Activated effector memory CD4-positive, alpha-beta T cell treated with anti-CD3 and anti-CD28 coated beads, Interleukin-2, amount 50 U/mL, for 16 hours (primary cell): ENCODE measurements at regions not wholly inside any gene's neighbourhood (a gene's known extent, or its start where the extent isn't known, plus 50 kb on each side); places are given as distances from the start of the nearest gene placed in this dataset.
"Not testable (repeated sequence)": the region's sequence is repeated elsewhere in the genome, so short reads cannot be mapped to it uniquely, and the experiment has no call there.

Experiments used
- DNase-seq: peaks from one replicate; pipeline ENCODE4 v3.0.0-alpha.2; 2020

GRCh38 chr1:191388283-191388682 is 770.0 kb upstream of the RGS18 start:
- no peak for DNase-seq

- DNase-seq: no peak
Observed at GRCh38 chr1:191396622-191397021, 761.6 kb upstream of the RGS18 start.

DNA sequence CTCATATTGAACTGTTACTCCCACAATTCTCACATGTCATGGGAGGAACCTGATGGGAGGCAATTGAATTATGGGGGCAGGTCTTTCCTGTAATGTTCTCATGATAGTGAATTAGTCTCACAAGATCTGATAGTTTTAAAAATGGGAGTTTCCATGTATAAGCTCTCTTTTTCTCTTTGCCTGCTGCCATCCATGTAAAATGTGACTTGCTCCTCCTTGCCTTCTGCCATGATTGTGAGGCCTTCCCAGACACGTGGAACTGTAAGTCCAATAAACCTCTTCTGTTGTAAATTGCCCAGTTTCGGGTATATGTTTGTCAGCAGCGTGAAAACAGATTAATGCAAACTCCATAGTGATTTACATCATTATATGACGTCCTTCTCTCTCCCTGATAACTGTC is 759.7 kb upstream of the RGS18 start:
- DNase-seq: no peak

DNA sequence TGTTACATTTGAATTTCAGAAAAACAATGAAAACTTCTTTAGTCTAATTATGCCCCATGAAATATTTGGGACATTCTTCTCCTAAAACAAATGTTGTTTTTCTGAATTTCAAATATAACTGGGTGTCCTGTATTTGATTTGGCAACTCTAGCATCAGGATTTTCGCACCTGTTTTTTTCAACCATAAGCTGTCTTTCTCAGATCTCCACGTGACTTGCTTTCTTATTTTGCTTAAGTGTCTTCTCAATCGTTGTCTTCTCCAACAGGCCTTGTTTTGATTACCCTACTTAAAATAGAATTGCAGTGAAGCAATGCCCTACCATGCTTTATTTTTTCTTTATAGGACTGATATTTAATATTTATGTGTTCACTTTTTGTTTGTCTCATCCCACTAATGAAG is 752.8 kb upstream of the RGS18 start:
- no peak for DNase-seq

DNA sequence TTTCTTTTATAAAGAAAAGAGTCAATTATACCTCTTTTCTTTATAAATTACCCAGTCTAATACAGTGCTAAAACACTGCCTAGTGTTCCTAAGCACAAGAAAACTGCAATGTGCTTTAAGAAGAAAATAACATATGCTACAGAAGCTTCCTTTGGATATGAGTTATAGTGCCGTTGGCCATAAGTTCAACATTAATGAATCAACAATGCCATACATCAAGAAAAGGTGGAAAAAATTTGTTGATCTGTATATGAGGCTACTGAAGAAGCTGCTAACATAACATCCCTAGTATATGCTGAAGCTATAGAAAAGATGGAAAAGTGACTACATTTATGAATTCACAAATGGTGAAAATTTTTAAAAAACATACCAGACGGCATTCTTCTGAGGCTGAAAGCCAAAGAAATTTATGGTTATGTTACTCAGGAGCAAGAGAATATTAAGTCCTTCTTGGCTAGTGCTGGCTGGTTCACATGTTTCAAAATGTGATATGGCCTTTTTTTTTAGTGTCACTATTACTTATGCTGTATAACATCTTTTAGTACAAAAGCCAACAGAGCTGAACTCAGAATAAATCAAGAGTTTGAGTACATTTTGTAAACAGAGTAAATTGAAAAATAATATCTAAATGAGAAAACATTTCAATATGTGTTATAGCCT is 743.2 kb upstream of the RGS18 start:
- no peak for DNase-seq

- no peak for DNase-seq
Observed at GRCh38 chr1:191419842-191420241, 738.4 kb upstream of the RGS18 start.

GRCh38 chr1:191427593-191427992 is 730.7 kb upstream of the RGS18 start:
- DNase-seq: no peak

DNA sequence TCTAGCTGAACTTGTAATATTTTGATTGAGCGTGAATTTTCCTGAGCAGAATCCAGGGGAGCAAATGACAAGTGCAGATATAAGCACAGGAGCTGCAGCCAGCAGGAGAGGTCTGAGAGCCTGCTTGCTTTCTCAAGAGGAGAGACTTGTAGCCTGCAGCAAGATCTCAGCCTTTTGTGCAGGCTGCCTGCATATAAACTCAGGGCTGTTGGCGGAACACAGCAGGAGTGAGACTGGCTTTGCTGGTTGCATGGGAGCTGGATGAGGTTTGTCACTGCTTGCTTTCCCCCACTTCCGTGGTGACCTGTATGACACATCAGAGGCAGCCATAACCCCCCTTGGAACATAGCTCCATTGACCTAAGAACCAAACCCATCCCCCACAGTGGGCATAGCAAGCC is 725.4 kb upstream of the RGS18 start:
- no peak for DNase-seq

DNA sequence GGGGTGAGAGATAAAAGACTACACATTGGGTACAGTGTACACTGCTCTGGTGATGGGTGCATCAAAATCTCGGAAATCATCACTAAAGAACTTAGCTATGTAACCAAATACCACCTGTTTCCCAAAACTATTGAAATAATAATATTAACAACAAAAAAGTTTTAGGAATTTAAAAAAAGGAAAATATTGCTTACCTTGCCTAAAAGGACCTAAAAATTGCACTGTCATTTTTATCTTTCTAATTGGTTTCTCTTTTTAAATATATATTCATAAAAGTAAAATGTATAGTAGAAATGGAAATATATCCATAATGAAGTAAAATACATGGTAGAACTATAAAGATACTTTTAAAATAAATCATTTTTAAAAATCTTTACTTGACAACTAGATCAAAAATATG is 719.3 kb upstream of the RGS18 start:
- DNase-seq: no peak

- not testable (repeated sequence) for DNase-seq
Observed at GRCh38 chr1:191448279-191448678, 710.0 kb upstream of the RGS18 start.

DNA sequence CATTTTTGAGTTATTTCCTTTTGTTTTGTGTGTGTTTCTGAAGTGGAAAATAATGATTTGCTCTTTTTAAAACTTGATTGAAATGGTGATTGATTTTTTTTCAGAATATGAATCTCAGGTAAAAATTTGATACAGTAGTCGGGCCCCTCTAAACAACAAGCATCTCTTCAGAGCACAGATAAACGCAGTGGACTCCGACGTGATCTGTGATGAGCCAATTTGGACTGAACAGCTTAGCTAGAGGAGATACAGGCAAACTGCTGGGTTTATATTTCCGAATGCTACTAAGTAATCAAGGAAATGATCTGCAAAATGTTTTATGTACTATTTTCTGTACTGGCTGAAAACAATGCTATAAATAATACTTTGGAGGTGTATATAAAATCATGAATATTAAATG is 705.7 kb upstream of the RGS18 start:
- DNase-seq: no peak

DNA sequence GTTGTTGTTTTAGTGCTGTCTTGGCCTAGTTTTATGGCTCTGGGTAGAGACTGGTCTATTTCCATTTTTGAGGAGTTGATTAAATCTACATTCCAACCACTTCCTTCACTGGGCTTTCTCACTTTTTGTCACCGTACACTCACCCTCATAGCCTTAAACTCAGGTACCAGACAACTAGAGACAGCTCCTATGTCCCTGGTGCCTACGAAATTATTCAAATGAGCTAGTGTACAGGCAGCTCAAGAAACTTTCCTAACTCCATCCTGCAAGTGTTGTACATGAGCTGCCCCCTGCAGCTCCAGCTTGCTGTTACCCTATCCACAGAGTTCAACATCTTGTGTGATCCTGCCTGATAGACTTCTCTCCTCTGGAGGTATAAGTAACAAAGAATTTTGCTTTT is 704.8 kb upstream of the RGS18 start:
- no peak for DNase-seq

- DNase-seq: no peak
Observed at GRCh38 chr1:191457889-191458288, 700.4 kb upstream of the RGS18 start.

- no peak for DNase-seq
Observed at GRCh38 chr1:191460234-191460633, 698.0 kb upstream of the RGS18 start.

GRCh38 chr1:191483988-191484387 is 674.3 kb upstream of the RGS18 start:
- no peak for DNase-seq

DNA sequence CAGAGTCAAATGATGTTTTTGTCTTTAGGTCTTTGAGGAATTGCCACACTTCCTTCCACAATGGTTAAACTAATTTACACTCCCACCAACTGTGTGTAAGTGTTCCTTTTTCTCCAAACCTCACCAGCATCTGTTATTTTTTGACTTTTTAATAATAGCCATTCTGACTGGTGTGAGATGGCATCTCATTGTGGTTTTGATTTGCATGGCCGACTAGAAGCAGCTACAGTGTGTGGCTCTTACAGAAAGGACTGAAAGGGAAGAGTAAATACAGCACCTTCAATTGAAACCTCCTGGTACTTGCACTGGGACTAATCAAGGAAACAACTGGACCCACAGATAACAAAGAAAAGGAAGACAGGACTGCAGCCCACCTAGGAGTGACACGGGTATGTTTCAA is 668.0 kb upstream of the RGS18 start:
- no peak for DNase-seq

DNA sequence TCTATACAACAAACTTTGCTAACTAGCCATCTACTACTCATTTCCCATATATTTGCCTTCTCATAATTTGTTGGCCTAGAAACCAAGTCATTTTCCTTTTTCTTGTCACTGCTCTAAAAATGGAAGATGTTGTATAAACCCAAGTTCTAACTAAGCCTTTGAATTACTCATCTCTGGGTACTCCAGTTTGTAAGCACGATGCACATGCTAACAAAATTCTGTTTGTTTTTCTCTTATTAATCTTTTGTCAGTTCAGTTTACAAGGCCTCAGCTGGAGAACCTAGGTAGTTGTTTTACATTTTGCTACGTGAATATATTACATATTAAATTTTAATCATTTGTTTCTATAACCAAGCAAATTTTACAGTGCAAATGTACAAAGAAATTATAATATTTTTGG is 663.2 kb upstream of the RGS18 start:
- no peak for DNase-seq

DNA sequence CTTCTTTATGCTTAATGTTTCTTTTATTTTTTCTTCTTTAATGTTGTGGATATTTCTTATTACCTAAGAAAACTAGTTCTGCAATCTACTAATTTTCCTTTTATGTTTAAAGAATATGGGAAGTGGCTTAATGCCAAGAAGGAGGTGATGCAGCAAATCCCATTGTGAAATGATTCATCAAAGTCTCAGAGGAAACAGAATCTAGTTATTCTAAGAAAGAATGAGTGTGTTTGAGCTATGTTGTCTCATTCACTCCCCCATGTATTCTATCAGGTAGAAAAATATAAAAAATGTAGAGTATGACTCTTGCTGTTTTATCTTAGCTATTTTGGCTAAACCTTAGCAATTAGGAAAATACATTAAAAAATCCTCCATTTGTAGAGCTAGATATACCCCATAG is 659.9 kb upstream of the RGS18 start:
- DNase-seq: no peak

DNA sequence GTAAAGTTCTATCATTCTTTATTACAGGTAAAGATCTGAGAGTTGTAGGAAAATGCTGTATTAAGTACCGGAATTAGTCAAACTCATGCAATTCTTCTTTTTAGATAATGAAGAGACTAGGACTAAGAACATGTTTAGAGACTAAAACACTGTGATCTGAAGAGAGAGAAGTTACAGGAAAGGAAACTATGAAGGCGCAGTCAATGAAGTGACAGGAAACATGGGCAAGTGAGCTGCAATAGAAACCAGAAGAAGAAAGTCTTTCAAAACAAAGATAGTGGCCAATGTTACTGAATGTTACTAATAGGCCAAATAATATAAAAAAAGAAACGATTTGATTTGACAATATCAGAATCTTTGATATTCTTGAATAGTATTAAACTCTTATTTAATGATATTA is 659.4 kb upstream of the RGS18 start:
- no peak for DNase-seq

- DNase-seq: no peak
Observed at GRCh38 chr1:191504999-191505398, 653.3 kb upstream of the RGS18 start.

DNA sequence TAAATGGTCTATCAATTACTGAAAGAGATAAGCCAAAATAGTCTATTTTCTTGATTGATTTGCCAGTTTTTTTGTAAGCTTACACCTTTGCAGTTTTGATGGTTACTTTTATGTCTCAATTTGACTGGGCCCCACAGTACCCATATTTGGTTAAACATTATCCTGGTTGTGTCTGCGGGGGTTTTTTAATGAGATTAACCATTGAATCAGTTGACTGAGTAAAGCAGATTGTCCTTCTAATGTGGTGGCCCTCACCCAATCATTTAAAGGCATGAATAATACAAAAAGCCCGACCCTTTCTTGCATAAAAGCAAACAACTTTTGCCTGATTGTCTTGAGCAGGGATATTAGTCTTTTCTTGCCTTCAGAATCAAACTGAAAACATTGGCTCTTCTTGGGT is 650.0 kb upstream of the RGS18 start:
- DNase-seq: no peak

GRCh38 chr1:191511480-191511879 is 646.8 kb upstream of the RGS18 start:
- not testable (repeated sequence) for DNase-seq

GRCh38 chr1:191517826-191518225 is 640.4 kb upstream of the RGS18 start:
- no peak for DNase-seq

DNA sequence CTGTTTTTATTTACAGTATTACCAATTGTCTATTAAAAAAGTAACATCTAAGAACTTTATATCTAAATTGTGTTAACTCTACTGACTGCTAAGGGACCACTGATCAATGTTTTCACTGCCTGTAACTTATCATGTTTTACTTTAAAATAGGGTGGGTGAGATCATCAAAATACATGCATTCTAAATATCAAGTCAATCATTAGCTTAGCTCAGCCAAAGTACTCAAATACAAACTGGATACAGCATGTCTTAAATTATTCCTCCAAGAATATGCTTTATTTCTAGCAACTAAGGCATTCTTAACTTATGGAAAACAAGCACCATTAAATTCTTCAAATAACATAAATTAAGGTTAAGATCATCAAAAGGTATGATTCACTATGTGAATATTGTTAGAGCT is 638.7 kb upstream of the RGS18 start:
- no peak for DNase-seq

GRCh38 chr1:191520345-191520744 is 637.9 kb upstream of the RGS18 start:
- DNase-seq: no peak

- not testable (repeated sequence) for DNase-seq
Observed at GRCh38 chr1:191525944-191526343, 632.3 kb upstream of the RGS18 start.
